ENCODE measurements at regions not wholly inside any gene's neighbourhood (a gene's known extent, or its start where the extent isn't known, plus 50 kb on each side); places are given as distances from the start of the nearest gene placed in this dataset.
"Not testable (repeated sequence)": the region's sequence is repeated elsewhere in the genome, so short reads cannot be mapped to it uniquely, and the experiment has no call there.

DNA sequence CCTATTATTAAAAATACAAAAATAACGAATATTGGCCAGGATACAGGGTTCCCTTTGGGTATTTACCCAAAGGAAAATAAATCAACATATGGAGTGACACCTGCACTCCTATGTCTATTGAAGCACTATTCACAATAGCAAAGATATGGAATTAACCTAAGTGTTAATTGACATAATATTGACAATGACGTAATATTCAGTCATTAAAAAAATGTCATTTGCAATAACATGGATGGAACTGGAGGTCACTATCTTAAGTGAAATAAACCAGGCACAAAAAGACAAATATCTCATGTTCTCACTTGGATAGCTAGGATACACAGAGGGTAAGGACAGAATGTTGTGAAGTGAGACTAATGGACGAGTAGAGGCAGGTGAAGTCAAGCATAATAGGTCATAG is 326.3 kb upstream of the PTGER4 start:
- no peak for DNase-seq (ENCODE audit: low read depth, low spot score)

DNA sequence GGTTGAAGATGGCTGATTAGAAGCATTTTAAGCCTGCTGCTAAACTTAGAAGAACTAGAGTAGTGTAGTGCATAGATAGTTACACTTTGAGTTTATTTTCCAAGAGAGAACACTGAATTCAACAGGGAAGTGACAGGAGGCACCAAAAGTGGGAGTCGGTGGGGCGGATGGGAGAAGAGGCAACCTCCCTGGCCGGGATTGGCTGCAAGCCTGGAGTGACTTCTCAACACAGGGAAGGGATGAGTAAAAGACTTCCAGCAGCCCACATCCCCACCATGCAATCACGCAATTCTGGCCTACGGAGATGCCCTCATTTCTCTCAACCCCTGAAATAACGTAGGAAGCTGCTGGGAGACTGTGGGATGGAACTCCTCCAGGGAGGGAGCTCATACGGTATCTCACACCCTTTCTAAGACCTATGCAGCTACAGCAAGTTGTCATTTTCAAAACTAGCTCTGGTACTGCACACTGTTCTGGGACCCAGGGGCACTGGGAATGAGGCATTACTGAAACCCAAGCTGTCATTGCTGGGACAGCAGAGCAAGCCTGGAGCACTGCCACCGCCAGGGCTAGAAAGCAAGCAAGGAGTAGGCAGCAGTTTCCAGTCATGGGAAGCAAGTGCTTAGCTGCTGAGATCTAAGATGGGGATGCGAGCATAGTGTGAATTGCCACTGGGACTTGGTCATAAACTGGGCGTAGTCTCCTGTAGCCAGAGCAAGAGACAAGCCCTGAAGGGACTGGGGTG is 331.6 kb upstream of the PTGER4 start:
- no peak for DNase-seq (ENCODE audit: low read depth, low spot score)

DNA sequence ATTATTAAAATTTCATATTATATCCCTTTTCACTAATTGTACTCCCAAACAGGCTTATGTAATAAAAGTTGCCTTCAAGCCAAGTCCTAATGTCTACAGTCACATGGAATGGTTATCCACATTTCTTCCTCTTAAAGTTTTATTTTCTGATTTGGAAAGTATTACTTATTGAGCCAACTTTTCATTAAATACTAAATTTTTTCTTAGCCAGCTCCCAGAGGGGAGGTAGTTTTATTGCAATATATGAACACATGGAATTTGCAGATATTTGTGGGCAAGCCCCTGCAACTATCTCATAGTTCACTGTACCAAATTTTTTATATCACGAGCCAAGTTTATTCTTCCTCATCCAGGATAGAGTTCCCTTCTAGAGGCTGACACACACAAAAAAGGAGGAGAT is 332.8 kb upstream of the PTGER4 start:
- no peak for DNase-seq (ENCODE audit: low read depth, low spot score)

DNA sequence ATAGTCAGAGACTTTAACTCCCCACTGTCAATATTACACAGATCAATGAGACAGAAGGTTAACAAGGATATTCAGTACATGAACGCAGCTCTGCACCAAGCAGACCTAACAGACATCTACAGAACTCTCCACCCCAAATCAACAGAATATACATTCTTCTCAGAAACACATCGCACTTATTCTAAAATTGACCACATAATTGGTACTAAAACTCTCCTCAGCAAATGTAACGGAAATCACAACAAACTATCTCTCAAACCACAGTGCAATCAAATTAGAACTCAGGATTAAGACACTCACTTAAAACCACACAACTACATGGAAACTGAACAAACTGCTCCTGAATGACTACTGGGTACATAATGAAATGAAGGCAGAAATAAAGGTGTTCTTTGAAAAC is 341.3 kb upstream of the PTGER4 start:
- DNase-seq (ENCODE audit: low read depth, low spot score), result not testable (repeated sequence)

DNA sequence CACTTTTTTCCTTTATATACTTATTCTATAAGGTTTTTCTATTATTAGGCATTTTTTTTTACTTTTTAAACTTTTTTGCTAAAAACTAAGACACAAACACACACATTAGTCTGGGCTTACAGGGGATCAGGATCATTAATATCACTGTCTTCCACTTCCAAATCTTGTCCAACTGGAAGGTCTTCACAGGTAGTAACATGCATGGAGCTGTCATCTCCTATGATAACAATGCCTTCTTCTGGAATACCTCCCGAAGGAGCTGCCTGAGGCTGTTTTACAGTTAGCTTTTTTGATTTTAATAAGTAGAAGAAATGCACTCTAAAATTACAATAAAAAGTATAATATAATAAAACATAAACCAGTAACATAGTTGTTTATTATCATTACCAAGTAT is 345.5 kb upstream of the PTGER4 start:
- DNase-seq (ENCODE audit: low read depth, low spot score), result no peak

DNA sequence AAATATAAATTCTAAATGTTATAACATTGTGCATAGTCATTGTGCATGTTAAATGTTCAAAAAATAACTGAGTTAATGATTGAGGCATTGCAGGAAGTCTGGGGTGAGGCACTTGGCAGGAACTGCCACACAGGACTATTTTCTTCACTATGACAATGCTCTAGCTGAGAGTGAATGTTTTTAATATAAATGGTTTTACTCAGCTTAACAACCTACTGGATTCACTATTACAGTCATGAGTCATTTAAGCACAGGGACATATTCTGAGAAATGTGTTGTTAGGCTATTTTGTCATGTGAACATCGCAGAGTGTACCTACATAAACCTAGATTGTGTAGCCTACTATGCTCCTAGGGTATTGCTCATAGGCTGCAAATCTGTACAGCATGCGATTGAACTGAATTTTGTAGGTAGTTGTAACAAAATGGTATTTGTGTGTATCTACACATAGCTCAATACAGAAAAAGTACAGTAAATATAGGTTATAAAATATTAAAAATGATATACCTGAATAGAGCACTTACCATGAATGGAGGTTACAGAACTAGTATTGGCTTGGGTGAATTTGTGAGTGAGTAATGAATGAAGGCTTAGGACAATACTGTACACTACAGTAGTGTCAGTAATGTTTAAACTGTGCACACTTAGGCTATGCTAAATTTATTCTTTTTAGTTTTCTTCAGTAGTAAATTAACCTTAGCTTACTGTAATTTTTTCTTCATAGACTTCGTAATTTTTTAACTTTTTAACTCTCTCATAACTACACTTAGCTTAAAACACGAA is 346.1 kb upstream of the PTGER4 start:
- DNase-seq (ENCODE audit: low read depth, low spot score), result peak; percentile 3

DNA sequence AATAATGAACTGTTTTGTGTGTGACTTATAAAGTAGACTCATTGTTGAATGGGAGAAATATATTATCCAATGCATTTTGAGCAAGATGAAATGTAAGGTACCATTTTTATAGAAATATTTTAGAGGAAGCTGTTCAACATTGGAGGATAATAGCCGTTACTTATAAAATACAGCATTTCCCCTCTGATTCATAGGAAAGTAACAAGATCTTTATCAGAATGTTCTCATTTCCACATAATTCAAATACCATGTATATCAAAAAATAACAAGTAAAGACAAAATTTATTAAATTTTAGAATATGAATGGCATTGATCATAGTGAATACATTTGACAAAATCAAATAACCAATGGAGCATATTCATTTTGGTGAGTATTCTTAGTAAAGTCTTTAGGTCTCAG is 346.7 kb upstream of the PTGER4 start:
- no peak for DNase-seq (ENCODE audit: low read depth, low spot score)

DNA sequence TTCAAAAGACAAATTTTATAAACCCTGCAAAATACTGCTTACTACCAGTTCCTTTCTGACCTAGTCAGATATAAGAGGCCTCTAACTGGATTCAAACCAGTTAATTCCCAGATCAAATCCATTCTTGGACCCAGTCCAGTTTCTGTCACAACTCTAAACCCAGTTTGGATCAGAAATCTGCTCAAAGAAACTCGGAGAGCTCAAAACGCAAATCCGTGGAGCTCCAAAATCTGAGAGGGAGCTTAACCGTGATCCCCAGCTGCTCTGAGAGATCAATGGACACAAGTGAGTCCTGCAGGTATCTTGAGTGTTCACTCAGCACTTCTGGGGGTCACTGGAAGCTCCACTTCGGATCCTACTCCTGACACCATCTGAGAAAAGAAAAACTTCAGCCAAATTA is 348.1 kb upstream of the PTGER4 start:
- no peak for DNase-seq (ENCODE audit: low read depth, low spot score)

DNA sequence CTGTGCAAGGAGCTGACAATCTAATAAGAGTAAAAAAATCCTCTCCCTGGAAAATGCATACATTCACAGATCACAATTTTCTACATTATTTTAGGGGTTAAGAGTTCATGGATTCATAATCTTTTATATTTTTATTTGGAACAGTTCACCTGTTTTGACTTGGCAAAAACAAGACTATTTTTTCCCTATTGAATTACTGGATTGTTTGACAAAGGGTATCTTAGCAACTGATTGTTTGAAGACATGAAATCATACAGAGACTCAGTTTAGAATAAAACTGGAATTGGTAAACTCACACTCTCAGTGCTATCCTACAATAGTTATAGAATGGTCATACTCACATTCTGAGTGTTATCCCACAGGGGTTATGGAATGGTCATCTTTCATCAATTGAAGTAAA is 358.2 kb upstream of the PTGER4 start:
- no peak for DNase-seq (ENCODE audit: low read depth, low spot score)

DNA sequence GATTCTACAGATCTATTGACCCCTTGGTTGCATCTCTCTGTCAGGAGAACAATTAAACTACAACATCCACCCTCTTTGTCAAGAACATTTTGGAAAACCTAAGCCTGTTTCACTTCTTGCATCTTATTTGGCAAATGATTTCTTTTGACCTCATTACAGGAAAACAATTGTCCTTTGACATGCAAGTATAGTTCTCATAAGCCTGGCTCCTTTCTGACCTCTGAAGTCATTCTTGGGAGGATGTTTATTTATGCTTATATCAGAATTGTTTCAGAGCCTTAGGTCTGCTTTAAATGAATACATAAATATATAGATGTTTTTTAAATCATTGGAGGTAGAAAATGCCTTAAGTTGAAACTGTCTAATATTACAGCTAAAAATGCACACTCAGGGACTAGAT is 361.3 kb upstream of the PTGER4 start:
- no peak for DNase-seq (ENCODE audit: low read depth, low spot score)

DNA sequence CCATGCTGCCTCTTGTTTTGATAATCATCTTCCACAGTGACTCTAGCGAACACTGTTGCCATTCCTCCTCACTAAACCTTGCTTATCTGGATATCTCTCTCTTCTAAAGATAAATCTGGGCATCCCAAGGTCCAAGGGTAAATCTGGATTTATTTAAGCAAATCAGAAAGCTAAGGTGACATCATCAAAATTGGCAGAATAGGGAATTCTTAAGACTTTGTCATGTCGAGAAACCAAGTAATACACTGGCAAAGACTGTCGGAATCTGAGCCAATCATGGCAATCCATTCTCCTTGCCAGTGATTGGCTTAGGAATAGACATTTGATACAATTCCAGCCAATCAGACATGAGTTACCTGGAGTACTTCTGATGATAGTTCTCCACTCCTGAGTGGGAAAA is 362.7 kb upstream of the PTGER4 start:
- DNase-seq (ENCODE audit: low read depth, low spot score), result no peak

DNA sequence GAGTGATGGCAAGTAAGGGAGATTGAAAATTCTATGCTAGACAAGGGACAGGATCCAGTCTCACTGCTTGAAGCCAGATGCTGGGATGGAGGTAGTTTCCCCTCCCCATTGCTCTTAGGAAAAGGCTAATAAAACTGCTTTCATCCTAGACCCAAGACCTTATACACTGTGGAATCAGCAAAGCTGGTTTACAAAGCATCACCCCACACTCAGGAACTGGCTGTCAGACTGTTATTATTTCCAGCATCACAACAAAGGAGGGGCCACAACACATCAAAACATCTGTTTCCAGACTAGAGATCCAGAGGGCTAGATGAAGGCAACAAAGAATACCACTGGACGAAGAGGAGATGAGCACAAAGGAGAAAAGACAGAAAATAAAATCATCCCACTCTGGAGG is 364.6 kb upstream of the PTGER4 start:
- DNase-seq (ENCODE audit: low read depth, low spot score), result no peak

DNA sequence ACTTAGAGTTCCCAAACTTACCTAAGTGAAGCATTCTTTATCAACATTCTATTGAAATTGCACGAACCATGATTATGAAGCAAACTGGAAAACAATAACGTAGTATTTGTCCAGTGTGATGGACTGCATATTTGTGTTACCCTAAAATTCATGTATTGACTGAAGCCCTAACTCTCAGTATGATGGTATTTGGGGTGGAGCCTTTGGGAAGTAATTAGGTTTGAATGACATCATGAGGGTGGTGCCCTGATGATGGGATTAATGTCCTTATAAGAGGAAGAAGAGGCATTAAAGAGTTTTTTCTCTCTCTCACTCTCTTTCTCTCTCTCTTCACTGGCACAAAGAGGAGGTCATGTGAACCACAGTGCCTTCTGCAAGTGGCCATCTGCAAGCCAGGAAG is 365.4 kb upstream of the PTGER4 start:
- no peak for DNase-seq (ENCODE audit: low read depth, low spot score)

DNA sequence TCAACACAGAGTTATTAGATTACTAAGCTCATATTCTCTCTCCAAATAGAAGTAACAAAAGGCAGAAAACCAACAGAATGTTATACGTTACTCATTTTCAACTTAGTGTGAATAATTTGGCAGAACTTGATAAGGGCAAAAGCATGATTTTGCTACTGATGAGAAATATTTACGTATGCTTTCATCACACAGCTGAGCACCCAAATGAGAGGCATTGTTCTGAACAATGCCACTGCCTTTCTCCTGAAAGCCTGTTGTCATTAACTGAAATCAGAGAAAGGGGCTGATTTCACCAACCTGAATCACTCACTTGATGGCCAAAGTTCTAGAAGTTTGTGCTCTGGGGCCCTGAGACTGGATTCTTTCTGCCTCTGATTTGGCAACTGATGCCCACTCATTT is 367.5 kb upstream of the PTGER4 start:
- no peak for DNase-seq (ENCODE audit: low read depth, low spot score)

DNA sequence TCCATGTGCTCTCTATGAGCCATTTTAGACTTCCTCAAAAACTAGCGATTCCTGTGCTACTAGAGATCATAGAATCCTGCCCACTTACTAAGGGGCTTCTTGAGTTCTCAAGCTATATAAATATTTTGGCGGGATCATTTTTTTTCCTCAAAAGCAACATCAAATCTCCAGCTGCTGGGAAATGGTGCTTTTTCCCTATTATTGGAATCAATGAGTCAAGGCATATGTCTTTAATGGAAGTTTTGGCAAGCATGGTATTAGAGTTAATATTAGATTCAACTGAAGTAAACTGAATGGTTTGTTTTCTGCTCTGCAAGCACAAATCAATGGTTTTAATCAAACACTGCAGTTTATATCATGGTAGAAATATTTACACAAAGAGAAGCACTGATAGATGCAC is 369.9 kb upstream of the PTGER4 start:
- no peak for DNase-seq (ENCODE audit: low read depth, low spot score)

DNA sequence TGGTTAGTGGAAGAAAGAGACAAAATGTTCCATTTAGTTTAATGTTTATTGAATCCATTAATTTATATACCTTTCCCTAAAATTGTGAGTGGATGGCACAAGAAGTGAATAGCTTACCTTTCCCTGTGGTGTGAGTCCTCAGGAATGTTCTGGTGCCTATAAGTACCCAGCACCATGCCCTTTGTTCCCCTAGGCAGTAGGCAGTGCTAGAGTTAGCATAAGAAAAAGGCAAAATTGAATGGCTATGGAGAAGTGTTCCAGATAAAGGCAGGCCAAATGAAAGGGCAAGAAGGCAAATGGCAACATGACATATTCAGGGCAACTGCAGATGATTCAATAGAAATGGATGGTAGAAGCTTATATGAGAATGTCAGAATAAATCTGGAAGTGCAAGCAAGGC is 370.8 kb upstream of the PTGER4 start:
- no peak for DNase-seq (ENCODE audit: low read depth, low spot score)

DNA sequence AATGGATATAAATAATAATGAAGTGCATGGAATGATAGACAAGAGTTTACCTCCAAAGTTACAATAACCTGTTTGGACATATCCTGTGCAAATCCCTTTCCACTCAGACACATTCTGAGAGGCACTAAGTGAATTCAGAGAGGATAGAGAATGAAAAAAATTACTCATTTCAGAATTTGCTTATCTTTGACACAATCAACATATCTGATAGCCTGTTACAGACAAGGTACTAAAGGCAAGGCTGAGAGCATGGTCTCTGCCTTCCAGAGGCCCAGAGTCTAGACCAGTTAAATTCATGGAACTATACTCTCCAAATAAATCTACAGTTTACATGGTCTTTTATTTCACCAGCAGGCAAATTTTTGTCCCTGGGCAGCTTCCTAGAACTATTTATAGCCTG is 371.8 kb upstream of the PTGER4 start:
- DNase-seq (ENCODE audit: low read depth, low spot score), result no peak

DNA sequence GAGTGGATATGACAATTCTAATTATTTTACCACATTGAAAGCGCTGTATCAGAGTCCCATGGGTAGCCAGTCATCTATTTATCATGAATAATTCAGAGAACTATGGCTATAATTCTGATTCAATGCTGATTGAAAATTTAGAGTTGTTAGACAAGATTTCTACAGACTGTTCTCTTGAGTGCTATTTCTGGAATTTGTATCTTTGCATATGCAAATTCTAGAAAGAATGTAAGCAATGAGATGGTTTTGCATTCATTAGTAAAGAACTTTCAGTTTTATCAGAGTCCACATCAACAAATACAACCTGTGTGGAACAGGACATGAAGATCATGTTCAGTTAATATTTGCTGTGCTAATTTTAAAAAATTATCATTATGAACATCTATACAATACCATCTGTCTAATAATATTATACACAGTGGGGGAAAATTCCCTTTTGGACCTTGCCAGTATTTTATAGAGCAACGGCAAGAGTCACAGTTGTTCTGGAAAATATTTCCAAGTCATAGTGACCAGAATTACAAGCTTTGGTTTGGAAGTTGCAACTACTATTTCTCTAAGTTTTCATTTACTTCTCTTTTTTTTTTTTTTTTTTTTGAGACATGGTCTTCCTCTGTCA is 372.7 kb upstream of the PTGER4 start:
- peak; percentile 2 for DNase-seq (ENCODE audit: low read depth, low spot score)

DNA sequence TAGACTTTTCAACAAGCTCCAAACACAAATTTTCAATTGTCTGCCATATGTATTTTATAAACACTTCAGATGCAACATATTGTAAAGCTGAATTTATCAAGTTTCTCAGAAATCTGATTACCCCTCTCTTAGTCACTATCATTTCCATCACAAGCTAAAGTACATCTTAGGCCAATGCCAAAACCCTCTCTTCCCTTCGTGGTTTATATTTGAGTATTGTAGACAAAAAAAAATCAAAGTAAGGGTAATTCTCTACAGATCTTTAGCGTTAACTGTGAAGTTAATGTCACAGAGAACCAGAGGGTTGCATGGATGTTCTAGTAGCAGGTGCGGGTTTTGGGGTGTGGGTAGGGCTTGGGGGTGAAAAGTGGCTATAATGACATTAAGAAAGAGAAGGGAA is 387.7 kb upstream of the PTGER4 start:
- no peak for DNase-seq (ENCODE audit: low read depth, low spot score)

DNA sequence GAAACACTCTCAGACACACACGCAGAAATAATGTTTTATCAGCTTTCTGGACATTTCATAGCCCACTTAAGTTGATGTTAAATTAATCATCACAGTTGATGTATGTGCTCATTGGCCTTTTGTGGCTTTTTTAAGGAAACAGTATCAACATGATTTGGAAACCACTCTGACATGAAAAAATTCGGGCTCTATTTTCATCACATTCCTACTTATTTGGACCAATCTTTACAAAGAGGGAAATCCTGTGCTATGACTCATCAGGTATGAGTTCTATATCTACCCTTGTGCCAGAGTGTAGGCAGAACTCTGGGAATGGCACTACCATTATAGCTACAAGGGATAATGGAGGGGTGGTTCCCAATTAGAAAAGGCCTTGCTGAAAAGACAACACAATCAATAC is 388.4 kb upstream of the PTGER4 start:
- peak; percentile 48 for DNase-seq (ENCODE audit: low read depth, low spot score)

DNA sequence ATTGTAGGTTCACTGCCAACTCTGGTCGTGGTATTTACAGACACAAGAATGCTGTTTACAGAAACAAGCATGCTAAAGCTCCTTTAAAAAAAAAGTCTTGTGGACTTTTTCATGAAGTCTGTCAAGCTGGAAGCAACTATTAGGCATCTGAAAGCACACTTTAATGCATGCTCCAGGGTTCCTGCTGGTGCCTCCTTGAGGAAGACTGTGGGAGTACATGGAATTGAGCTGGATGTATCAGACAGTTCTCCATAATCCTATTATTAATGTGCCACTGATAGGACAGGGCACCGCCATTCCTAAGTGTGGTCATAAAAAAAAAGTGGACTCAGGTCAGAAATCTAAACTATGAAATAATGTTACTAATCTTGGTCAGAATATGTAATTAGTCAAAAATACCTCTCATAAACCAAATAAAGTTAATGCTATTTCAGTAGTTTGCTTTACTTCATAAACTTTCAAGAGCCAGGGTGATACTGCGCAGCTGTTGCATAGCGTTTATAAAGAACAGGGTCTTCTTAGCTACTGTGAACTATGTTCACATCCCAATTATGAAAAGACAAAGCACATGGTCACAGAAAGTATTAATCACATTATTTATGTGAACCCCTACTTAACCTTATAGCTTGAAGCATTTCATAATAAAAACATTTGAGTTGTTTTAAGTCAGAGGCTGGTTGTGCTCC is 390.8 kb upstream of the PTGER4 start:
- no peak for DNase-seq (ENCODE audit: low read depth, low spot score)

DNA sequence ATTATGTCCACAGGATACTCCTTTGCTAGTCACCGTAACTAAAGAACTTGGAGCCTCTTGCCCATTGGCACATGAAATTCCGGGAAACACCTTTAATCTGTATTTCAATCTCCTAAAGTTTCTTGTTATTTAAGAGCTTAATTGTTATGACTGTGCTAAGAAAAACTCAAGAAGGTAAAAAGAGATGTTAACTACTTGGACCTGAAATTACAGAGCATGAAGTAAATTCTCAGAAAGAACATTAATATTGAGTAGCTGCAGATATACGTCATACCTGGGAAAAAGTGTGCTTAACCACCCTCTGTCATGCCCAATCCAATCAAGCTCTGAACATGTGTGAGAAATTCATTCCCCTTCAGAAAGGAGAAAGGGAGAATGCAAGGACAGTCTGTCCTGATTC is 394.9 kb upstream of the PTGER4 start:
- DNase-seq (ENCODE audit: low read depth, low spot score), result no peak
